HuH-7 (cell line): ENCODE measurements at regions not wholly inside any gene's neighbourhood (a gene's known extent, or its start where the extent isn't known, plus 50 kb on each side); places are given as distances from the start of the nearest gene placed in this dataset.
"Not testable (repeated sequence)": the region's sequence is repeated elsewhere in the genome, so short reads cannot be mapped to it uniquely, and the experiment has no call there.

Experiments used
- DNase-seq: peaks from one replicate; pipeline ENCODE4 v3.0.0; 2011; ENCODE audit warnings: low spot score

- DNase-seq = no peak
Observed at GRCh38 chr5:106006242-106006641, 1664.5 kb downstream of the EFNA5 start.

DNA sequence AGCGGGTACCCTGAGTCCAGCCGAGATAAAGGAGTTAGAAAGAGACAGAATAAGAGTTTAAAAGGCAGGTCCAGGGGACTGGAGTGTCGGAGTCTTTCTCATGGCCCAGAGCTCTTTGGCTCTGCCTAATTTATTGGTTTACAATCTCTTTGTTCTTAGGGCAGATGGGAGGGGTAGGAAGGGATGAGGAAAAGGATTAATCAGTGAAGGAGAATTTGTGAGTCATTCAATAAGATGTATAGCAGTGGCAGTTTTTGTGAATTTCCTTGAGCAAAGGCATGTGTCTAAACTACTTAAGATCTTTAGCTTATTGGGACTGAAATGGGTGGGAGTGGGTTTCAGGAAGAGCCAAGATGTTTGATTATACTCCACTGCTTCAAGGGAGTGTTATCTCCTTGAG is 1671.7 kb downstream of the EFNA5 start:
- not testable (repeated sequence) for DNase-seq

GRCh38 chr5:105993027-105993426 is 1677.7 kb downstream of the EFNA5 start:
- DNase-seq = no peak

GRCh38 chr5:105982526-105982925 is 1688.2 kb downstream of the EFNA5 start:
- DNase-seq = no peak

DNA sequence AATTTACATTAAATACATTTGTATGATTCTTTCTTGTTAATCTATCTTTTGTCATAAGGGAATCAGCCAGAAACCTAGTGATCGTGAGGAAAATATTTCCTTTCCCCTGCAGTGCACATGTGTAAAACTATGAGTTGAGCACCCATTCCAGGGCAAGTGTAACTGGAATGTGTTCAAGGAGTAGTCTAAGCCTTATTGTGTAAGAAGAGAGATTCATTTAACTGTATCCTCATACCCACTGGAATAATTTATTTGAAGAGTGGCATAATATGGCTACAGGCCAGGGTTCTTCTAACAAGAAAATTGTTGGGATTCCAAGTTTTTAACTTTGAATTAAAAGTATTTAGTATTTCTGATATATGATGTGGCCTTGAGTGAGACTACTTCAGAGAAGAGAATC is 1692.7 kb downstream of the EFNA5 start:
- no peak for DNase-seq

GRCh38 chr5:105977163-105977562 is 1693.6 kb downstream of the EFNA5 start:
- DNase-seq = no peak

DNA sequence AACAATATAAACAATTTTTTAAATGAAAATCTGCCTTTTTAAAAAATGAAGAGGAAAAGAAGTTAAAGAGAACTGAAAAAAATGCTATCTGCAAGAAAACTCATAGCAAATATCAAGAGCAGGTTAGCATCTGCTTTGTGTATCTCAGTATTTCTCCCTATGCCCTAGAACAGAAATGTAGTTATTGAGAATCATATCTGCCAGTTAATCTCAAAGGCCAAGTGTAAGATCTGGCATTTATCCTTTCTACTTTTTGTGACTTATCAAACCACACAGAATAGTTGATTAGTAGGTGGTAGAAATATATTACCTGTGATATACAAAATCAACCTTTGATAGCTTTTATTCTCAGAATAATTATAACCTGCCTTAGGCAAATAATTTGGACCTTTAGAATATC is 1699.8 kb downstream of the EFNA5 start:
- DNase-seq = no peak

DNA sequence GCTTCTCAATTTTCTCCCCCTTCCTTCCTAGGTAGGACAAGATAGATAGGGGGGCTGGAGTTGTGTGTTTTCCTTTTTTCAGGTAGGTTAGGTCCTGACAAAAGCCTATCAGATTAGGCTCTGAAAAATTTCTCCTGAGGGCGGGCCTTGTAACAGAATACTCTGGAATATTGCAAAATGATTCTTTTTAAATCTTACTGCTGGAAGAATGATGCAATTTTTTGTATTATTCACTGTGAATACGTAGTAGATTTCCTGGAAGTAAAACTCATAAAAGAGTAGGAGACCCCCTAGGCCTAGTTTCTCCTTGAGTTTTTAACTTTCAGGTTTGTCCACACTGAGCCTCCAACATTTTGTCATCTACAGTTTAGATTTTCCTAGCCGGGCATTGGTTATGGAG is 1701.8 kb downstream of the EFNA5 start:
- no peak for DNase-seq

DNA sequence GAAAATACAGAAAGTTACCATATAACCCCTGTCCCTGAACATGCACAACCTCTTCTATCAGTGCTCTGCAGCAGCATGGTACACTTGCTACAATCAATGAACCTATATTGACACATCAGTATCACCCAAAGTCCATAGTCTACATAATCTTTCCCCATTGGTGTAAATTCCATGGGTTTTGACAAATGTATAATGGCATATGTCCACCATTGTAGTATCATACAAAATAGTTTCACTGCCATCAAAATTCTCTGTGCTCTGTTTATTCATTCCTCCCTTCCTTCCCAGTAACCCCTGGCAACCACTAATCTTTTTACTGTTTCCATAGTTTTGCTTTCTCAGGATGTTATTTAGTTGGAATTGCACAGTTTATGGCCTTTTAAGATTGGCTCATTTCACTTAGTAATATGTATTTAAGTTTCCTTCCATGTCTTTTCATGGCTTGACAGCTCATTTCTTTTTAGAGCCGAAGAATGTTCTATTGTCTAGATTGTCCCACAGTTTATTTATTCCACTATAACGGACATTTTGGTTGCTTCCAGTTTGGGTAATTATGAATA is 1707.0 kb downstream of the EFNA5 start:
- no peak for DNase-seq

DNA sequence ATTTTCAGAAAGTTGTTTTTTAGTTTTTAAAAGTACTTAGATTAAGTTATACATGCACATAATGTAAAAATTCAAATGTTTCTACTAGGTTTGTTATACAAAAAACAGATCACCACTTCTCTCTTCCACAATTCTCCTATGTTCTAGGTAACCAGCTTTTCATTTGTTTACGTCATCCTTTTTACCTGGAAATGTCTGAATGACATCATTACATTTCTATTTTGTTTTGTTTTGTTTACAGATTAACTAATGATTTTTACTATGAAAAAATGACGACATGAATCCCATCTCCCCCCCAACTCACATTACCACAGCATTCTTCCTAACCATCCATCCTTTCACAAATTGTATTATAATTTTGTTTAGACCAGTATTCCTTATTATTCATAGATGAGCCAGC is 1709.2 kb downstream of the EFNA5 start:
- no peak for DNase-seq

- no peak for DNase-seq
Observed at GRCh38 chr5:105956456-105957196, 1714.1 kb downstream of the EFNA5 start.

DNA sequence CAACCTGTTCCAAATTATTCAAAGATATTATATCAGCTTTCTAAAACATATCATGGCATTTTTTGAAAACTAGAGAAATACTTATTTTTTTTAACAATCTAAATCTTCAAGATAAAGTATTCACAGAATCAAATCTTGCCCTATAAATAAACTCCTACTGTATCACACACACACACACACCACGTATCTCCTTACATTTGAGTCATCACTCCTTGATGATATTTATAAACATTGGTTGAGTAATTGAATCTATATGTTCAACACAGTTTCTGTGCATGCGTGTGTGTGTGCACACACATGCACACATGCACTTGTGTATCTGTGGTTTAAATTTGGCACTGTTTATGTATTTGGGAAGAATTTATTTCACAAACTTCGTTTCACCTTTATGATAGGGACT is 1716.4 kb downstream of the EFNA5 start:
- no peak for DNase-seq

GRCh38 chr5:105953616-105954015 is 1717.1 kb downstream of the EFNA5 start:
- no peak for DNase-seq

DNA sequence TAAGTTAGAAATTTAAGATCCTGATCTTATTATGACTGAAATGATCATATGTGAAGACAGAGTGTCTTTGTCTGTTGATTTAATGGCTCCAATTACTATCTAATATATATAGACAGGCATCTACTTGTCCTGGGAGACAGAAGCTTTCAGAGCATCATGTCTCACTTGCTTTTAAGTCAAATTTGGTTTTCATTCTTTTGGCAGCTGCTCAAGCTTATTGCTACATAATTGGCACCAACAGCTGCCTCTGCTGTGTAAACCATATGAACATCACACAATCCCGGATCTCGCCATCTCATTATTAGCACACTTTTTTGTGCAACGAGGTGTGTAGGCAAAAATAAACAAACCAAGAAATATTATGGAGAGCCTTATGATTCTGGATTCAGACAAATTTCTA is 1717.9 kb downstream of the EFNA5 start:
- DNase-seq = no peak

DNA sequence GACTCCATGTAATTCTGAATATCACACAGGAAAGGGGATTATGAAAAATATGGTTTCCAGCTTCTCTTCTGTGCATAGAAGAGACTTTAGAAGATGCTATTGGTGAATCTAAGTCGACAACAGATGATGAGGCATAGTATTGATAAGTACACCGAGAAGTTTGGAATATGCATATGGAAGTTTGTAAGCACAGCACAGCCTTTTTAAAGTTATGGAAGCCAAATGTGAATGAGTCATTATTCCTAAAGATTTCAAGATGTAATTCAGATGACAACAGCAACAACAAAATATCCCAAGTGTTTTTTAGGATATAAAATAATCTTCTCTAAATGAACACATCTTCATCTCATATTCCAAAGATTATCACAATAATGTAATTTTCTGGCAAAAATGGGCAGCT is 1723.3 kb downstream of the EFNA5 start:
- DNase-seq = no peak

- no peak for DNase-seq
Observed at GRCh38 chr5:105945203-105945972, 1725.3 kb downstream of the EFNA5 start.

DNA sequence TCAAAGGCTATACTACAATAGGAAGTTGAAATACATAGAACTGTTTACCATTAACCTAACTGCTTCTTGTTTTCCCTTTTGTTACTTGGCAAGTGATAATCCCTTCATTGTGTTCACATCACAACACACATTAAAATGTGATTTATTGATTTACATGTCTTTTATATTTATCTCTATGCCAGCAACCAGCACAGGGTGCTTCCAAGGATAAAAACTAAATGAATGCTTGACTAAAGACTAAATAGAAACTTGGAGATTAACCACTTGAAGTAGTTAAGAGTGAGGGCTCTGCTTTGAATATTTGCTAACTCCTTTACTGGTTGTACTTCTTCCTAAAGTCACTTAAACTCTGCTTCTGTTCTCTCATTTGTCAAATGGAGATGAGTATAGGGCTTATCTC is 1730.6 kb downstream of the EFNA5 start:
- no peak for DNase-seq

GRCh38 chr5:105934171-105934570 is 1736.6 kb downstream of the EFNA5 start:
- no peak for DNase-seq

- no peak for DNase-seq
Observed at GRCh38 chr5:105931881-105932421, 1738.8 kb downstream of the EFNA5 start.

DNA sequence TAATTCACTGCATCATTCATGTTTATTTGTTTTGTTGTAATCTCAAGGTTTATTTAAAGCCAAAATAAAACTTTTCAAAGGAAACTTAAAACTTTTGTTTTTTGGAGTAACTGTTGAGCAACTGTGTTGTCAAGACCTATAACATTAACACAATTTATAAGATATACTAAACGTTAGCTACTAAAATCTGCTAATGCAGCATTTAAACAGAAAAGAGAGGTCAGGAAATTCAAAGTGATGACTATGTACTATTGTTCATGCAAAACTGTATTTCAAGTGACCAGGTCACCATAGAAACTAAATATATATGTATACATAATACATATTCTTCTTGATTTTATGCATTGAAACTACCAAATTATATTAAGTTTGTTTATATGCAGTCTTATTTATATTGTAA is 1740.9 kb downstream of the EFNA5 start:
- DNase-seq = no peak

GRCh38 chr5:105924366-105924765 is 1746.4 kb downstream of the EFNA5 start:
- DNase-seq = no peak

DNA sequence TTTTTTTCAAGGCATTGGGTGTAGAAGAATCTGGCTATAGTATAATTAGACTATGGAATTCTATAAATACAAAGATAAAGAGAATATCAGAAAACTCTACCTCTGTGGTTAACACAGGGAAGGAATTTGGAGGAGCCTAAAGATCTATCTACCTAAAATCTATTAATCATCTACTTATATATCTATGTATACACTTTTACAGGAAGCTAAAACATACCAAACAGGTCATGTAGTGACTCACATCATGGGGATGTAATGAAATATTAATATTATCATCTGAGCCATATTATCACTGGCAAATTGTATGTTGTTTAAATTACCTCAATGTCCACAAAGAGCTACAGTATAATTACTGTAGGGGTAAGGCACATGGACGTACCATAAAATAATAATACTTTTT is 1748.2 kb downstream of the EFNA5 start:
- DNase-seq = no peak

DNA sequence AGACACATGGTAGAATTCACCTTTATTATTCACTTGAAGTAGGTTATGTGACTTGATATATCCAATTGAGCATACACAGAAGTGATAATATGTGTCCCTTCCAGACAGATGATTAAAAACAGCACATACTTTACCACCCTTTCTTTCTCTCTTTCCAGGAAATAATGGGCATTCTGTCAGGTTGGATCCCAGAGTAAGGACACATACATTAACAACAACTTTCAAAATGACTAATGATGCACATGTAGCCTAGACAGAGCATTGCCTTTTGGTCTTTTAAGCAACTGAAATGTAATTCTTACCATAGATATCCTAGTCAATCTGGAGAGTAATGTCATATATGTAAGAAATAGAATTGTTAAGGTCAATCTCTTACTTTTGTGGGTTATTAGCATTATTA is 1748.7 kb downstream of the EFNA5 start:
- DNase-seq = no peak
